PC-9 (cell line): ENCODE measurements at regions not wholly inside any gene's neighbourhood (a gene's known extent, or its start where the extent isn't known, plus 50 kb on each side); places are given as distances from the start of the nearest gene placed in this dataset.
"Not testable (repeated sequence)": the region's sequence is repeated elsewhere in the genome, so short reads cannot be mapped to it uniquely, and the experiment has no call there.

Experiments
- BruUV-seq: library from RNA; stranded (reverse); fragments of 400-500 nt; replicated peaks from 2 replicates; lab custom pipeline; 2021; lab: Mats Ljungman, UMichigan
- CTCF ChIA-PET: fragments of 300-600 bp; sonication (Branson Sonifier 250); formaldehyde crosslinking; loops from one replicate; lab custom pipeline; 2022; ENCODE audit warnings: antibody characterized with exemption; lab: Charles Lee
- POLR2A ChIA-PET: fragments of 300-600 bp; sonication (Branson Sonifier 250); formaldehyde crosslinking; loops from one replicate; lab custom pipeline; 2022; ENCODE audit warnings: antibody characterized with exemption; ENCODE audit not compliant: unreplicated experiment; lab: Charles Lee
- DNase-seq, 2 experiments: peaks; one replicate each; pipeline versions ENCODE4 v3.0.0 to v3.0.0-alpha.2; 2015 to 2022; ENCODE audit warnings: mixed read lengths in 1 of 2
- H2AFZ ChIP-seq: fragments of 200-600 bp; sonication (generic); 2 replicates; pipeline ENCODE4 v1.8.1; 2017; ENCODE audit warnings: antibody characterized with exemption
- H3F3A ChIP-seq: fragments of 200-600 bp; sonication (generic); 2 replicates; pipeline ENCODE4 v1.8.1; 2017; ENCODE audit warnings: antibody characterized with exemption, mild to moderate bottlenecking, low read depth; ENCODE audit not compliant: insufficient read depth
- H3K27ac ChIP-seq: fragments of 200-600 bp; sonication (generic); 2 replicates; pipeline ENCODE4 v1.6.1; 2016; ENCODE audit warnings: mixed run types
- H3K27me3 ChIP-seq: fragments of 200-600 bp; sonication (generic); 2 replicates; pipeline ENCODE4 v1.6.1; 2016; ENCODE audit warnings: low read depth, mixed run types; ENCODE audit not compliant: insufficient read depth
- H3K36me3 ChIP-seq: fragments of 200-600 bp; sonication (generic); 2 replicates; pipeline ENCODE4 v1.6.1; 2016; ENCODE audit warnings: low read depth, mixed run types
- H3K4me1 ChIP-seq: fragments of 200-600 bp; sonication (generic); replicated peaks from 2 replicates; pipeline ENCODE4 v1.6.1; 2016; ENCODE audit warnings: mixed run types; ENCODE audit not compliant: insufficient read depth
- H3K4me2 ChIP-seq: fragments of 200-600 bp; sonication (generic); 2 replicates; pipeline ENCODE4 v1.6.1; 2017; ENCODE audit warnings: mixed run types
- H3K4me3 ChIP-seq: fragments of 200-600 bp; sonication (generic); 2 replicates; pipeline ENCODE4 v1.6.1; 2016; ENCODE audit warnings: mixed run types
- H3K79me2 ChIP-seq: fragments of 200-600 bp; sonication (generic); 2 replicates; pipeline ENCODE4 v1.6.1; 2017; ENCODE audit warnings: low read depth, mixed run types
- H3K9me2 ChIP-seq: fragments of 200-600 bp; sonication (generic); 2 replicates; pipeline ENCODE4 v1.8.1; 2017; ENCODE audit warnings: mild to moderate bottlenecking; ENCODE audit not compliant: insufficient read depth
- H3K9me3 ChIP-seq: fragments of 200-600 bp; sonication (generic); 2 replicates; pipeline ENCODE4 v1.8.1; 2016; ENCODE audit warnings: low read depth; ENCODE audit not compliant: insufficient read depth
- H4K20me1 ChIP-seq: fragments of 200-600 bp; sonication (generic); 2 replicates; pipeline ENCODE4 v1.8.1; 2017; ENCODE audit not compliant: insufficient read depth
- EZH2 ChIP-seq: fragments of 200-600 bp; sonication (generic); IDR thresholded peaks from 2 replicates; pipeline ENCODE4 v1.8.0; 2017; ENCODE audit warnings: antibody characterized with exemption, low read depth
- intact Hi-C: fragments of 100-400 bp; cut with micrococcal nuclease; formaldehyde crosslinking; loops from one replicate; pipeline ENCODE4 v1.10.0; 2022; ENCODE audit not compliant: unreplicated experiment
- TF ChIP-seq, protein P1 (sequence below): fragments of 200-600 bp; sonication (generic); conservative IDR thresholded peaks from 2 replicates; pipeline ENCODE4 v1.6.1; 2017; ENCODE audit warnings: mixed run types, antibody characterized with exemption, mild to moderate bottlenecking, moderate library complexity

- no TSS peak for BruUV-seq
- Histone ChIP-seq H3K27ac (no peak overlapping the region), H3K36me3 (no peaks in the 10 kb centered on the region), H3K4me1 (no peaks in the 10 kb centered on the region), H3K27me3 (no peaks in the 10 kb centered on the region), H3K4me2 (no peak overlapping the region), H3K9me2 (no peaks in the 10 kb centered on the region), H3K79me2 (no peaks in the 10 kb centered on the region), H4K20me1 (no peaks in the 10 kb centered on the region), H2AFZ (no peak overlapping the region), H3F3A (no peaks in the 10 kb centered on the region), H3K4me3 (no peak overlapping the region), H3K9me3 (no peaks in the 10 kb centered on the region)
- POLR2A ChIA-PET = no interaction called here
- CTCF ChIA-PET = no interaction called here
- TF ChIP-seq EZH2 = no peak
- TF ChIP-seq, protein P1, sequence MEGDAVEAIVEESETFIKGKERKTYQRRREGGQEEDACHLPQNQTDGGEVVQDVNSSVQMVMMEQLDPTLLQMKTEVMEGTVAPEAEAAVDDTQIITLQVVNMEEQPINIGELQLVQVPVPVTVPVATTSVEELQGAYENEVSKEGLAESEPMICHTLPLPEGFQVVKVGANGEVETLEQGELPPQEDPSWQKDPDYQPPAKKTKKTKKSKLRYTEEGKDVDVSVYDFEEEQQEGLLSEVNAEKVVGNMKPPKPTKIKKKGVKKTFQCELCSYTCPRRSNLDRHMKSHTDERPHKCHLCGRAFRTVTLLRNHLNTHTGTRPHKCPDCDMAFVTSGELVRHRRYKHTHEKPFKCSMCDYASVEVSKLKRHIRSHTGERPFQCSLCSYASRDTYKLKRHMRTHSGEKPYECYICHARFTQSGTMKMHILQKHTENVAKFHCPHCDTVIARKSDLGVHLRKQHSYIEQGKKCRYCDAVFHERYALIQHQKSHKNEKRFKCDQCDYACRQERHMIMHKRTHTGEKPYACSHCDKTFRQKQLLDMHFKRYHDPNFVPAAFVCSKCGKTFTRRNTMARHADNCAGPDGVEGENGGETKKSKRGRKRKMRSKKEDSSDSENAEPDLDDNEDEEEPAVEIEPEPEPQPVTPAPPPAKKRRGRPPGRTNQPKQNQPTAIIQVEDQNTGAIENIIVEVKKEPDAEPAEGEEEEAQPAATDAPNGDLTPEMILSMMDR = no peak
- DNase-seq = no peak
- intact Hi-C loops = no loop called here
These were observed 150.3 kb upstream of the CHST15 start for GRCh38 chr10:124243702-124244121.

GRCh38 chr10:124242791-124243190 is 149.4 kb upstream of the CHST15 start:
- Histone ChIP-seq H3K4me3 (no peak overlapping the region), H4K20me1 (no peaks in the 10 kb centered on the region), H3K27ac (no peak overlapping the region), H3K4me1 (no peaks in the 10 kb centered on the region), H3K79me2 (no peaks in the 10 kb centered on the region), H3K9me2 (no peaks in the 10 kb centered on the region), H3K36me3 (no peaks in the 10 kb centered on the region), H3K9me3 (no peaks in the 10 kb centered on the region), H3F3A (no peaks in the 10 kb centered on the region), H3K27me3 (no peaks in the 10 kb centered on the region), H2AFZ (no peak overlapping the region), H3K4me2 (no peak overlapping the region)
- TF ChIP-seq, protein P1 = no peak
- TF ChIP-seq EZH2 = no peak
- BruUV-seq = no TSS peak
- CTCF ChIA-PET = no interaction called here
- intact Hi-C loops = no loop called here
- DNase-seq = no peak
- POLR2A ChIA-PET = no interaction called here

DNA sequence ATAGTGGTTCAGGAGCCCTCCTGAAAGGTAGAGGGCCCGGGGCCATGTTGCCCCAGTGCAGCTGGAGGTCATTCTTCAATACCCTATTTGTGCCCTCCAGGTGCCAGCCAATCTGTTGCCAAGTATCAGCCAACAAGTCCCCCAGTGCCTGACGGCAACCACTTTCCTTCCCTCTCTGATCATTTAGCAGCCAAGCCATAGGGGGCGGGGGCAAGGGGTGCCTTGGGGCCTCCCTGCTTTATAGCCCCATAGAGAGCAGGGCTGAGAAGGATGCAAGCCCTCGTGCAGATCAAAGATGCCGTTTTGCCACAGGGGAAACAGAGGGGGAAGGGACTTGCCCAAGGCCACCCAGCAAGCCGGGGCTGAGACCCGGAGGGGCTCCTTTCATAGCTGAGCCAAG is 149.0 kb upstream of the CHST15 start:
- Histone ChIP-seq H3K9me3 (no peaks in the 10 kb centered on the region), H3K9me2 (no peaks in the 10 kb centered on the region), H4K20me1 (no peaks in the 10 kb centered on the region), H3K27ac (no peak overlapping the region), H3K79me2 (no peaks in the 10 kb centered on the region), H3F3A (no peaks in the 10 kb centered on the region), H3K36me3 (no peaks in the 10 kb centered on the region), H3K4me1 (no peaks in the 10 kb centered on the region), H2AFZ (no peak overlapping the region), H3K4me2 (no peak overlapping the region), H3K4me3 (no peak overlapping the region), H3K27me3 (no peaks in the 10 kb centered on the region)
- POLR2A ChIA-PET = no interaction called here
- no peak for DNase-seq
- no peak for TF ChIP-seq EZH2
- TF ChIP-seq, protein P1 = no peak
- intact Hi-C loops = no loop called here
- CTCF ChIA-PET = no interaction called here
- no TSS peak for BruUV-seq

GRCh38 chr10:124241510-124241909 is 148.1 kb upstream of the CHST15 start:
- H3F3A ChIP-seq, POLR2A ChIA-PET, H3K4me1 ChIP-seq, H3K79me2 ChIP-seq, CTCF ChIA-PET, H3K27ac ChIP-seq, BruUV-seq, intact Hi-C loops, H4K20me1 ChIP-seq, H3K36me3 ChIP-seq, H3K27me3 ChIP-seq, H3K9me2 ChIP-seq, H2AFZ ChIP-seq, H3K4me2 ChIP-seq, H3K4me3 ChIP-seq, H3K9me3 ChIP-seq, DNase-seq: not testable (repeated sequence)
